IPS-15b (cell line): ENCODE measurements at regions not wholly inside any gene's neighbourhood (a gene's known extent, or its start where the extent isn't known, plus 50 kb on each side); places are given as distances from the start of the nearest gene placed in this dataset.
"Not testable (repeated sequence)": the region's sequence is repeated elsewhere in the genome, so short reads cannot be mapped to it uniquely, and the experiment has no call there.

ENCODE experiments used
- H3K27me3 ChIP-seq: one replicate; pipeline ENCODE4 v1.6.1; 2013; ENCODE audit warnings: low read length; ENCODE audit not compliant: control insufficient read depth, insufficient read depth
- H3K36me3 ChIP-seq: one replicate; pipeline ENCODE4 v1.6.1; 2013; ENCODE audit warnings: low read length; ENCODE audit not compliant: control insufficient read depth, insufficient read depth
- H3K4me1 ChIP-seq: one replicate; pipeline ENCODE4 v1.6.1; 2013; ENCODE audit warnings: mild to moderate bottlenecking, low read length; ENCODE audit not compliant: control insufficient read depth, insufficient read depth
- H3K4me3 ChIP-seq: one replicate; pipeline ENCODE4 v1.5.1; 2013; ENCODE audit warnings: low read depth, low read length
- H3K9ac ChIP-seq: one replicate; pipeline ENCODE4 v1.6.1; 2013; ENCODE audit warnings: low read depth, mild to moderate bottlenecking, low read length
- H3K9me3 ChIP-seq: one replicate; pipeline ENCODE4 v1.6.1; 2013; ENCODE audit warnings: mild to moderate bottlenecking, low read length; ENCODE audit not compliant: control insufficient read depth, insufficient read depth

GRCh38 chr7:65549589-65550443, 176.2 kb downstream of the ZNF92 start:
- not testable (repeated sequence) for H3K36me3 ChIP-seq, H3K4me3 ChIP-seq, H3K9ac ChIP-seq, H3K9me3 ChIP-seq, H3K4me1 ChIP-seq, H3K27me3 ChIP-seq

DNA sequence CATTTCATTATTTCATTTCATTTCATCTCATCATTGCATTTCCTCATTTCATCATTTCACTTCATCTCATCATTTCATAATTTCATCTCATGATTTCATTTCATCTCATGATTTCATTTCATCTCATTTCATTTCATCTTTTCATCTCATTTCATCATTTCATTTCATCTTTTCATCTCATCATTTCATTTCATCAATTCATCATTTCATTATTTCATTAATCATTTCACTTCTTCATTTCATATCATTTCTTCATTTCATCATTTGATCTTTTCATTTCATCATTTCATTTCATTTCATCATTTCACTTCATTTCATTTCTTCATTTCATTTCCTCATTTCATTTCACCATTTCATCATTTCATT, 176.8 kb downstream of the ZNF92 start:
- not testable (repeated sequence) for H3K9me3 ChIP-seq, H3K4me3 ChIP-seq, H3K9ac ChIP-seq, H3K27me3 ChIP-seq, H3K4me1 ChIP-seq, H3K36me3 ChIP-seq

DNA sequence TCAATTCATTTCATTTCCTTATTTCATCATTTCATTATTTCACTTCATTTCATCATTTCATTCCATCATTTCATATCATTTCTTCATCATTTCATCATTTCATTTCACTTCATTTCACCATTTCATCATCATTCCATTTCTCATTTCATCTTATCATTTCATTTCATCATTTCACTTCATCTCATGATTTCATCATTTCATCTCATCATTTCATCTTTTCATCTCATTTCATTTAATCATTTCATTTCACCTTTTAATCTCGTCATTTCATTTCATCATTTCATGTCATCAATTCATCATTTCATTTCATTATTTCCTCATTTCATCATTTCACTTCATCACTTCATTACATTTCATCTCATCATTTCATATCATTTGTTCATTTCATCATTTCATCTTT, 177.4 kb downstream of the ZNF92 start:
- not testable (repeated sequence) for H3K9me3 ChIP-seq, H3K4me3 ChIP-seq, H3K27me3 ChIP-seq, H3K9ac ChIP-seq, H3K4me1 ChIP-seq, H3K36me3 ChIP-seq

DNA sequence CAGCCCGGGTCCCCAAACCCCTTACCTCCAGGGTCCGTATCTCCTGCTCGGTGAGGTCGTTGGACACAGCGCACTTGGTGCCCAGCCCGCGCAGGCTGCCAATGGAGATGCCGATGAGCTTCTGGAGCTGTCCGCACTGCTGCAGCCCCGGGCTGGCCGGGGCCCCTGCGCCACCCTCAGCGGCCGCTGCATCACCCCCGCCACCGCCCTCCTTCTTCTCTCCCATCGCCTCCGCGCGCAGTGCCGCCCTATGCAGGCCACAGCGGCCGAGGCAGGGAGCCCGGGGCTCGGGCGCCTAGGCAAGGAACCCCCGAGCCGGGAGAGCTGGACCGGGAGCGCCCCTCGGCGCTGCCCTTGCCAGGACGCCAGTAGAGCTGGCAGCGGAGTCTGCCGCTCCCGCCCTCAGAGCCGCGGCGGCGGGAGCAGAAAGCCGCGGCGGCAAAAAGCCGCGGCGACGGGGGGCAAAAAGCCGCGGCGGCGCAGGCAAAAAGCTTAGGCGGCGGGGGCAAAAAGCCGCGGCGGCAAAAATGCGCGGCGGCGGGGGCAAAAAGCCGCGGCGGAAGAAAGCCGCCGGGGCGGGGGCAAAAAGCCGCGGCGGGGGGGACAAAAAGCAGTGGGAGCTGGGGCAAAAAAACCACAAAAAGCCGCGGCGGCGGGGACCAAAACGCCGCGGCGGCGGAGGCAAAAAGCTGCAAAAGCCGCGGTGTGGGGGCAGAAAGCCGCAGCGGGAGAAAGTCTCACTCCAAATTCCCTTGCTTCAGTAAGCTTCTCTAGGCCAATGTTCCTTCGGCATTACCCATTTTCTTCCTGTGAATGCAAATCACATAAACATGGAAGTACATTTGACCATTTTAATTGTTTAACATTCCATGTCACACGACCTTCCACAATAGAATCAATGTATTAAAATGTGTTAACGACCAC, 181.2 kb downstream of the ZNF92 start:
- H3K9me3 ChIP-seq, H3K36me3 ChIP-seq: not testable (repeated sequence)

GRCh38 chr7:65558584-65558983, 184.9 kb downstream of the ZNF92 start:
- H3K9me3 ChIP-seq: not testable (repeated sequence)

More for the DNA sequence above, 181.2 kb downstream of the ZNF92 start:
- not testable (repeated sequence) for H3K4me3 ChIP-seq, H3K27me3 ChIP-seq, H3K4me1 ChIP-seq, H3K9ac ChIP-seq

DNA sequence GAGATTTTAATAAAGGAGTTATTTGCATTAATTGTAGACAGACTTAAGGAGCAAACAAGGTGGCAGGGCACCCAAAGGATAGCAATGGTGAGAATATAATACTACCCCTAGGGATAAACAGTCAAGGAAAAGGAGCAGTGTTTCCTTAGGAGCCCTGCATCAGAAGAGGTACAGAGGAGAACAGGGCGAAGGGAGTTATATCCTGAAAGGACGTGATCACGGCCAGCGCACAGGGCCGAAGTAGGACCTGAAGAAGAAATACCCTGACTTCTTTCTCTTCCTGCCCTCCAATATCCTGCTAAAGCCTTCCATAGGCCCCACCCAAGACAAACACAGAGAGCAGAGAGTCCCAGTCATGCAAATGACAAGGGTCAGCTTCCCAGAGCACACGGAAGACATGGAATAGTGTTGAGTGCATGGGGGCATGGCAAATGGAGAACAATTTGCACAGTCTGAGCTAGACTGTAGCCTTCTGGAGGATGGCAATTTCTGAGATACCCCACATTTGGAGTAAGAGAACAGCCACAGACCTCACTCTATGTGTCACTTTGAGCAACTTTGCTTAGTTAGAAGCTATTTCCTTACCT, 188.2 kb downstream of the ZNF92 start:
- H3K4me1 ChIP-seq, H3K27me3 ChIP-seq, H3K9me3 ChIP-seq: not testable (repeated sequence)

More at GRCh38 chr7:65558584-65558983, 184.9 kb downstream of the ZNF92 start:
- H3K36me3 ChIP-seq, H3K4me3 ChIP-seq, H3K9ac ChIP-seq, H3K27me3 ChIP-seq, H3K4me1 ChIP-seq: not testable (repeated sequence)

DNA sequence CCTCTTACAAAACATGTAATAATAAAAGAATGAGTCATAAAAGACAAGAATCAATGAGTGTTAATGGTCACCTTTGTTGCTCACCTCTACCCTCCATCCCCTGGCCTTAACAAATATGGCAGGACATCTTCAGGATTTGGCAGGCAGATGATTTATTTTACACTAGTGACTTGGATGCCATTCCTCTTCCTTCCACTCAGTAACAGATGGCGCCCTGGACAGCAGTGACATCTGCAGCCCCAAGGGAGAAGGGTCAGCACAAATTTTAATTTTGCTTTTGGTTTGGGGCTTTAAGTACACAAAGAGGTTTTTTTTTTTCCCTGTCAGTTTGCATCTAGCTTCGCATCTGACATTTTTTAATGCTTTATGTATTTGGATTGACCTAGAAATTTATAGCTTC, 188.9 kb downstream of the ZNF92 start:
- H3K27me3 ChIP-seq, H3K4me3 ChIP-seq, H3K9me3 ChIP-seq, H3K36me3 ChIP-seq, H3K4me1 ChIP-seq, H3K9ac ChIP-seq: not testable (repeated sequence)

More for the DNA sequence above, 188.2 kb downstream of the ZNF92 start:
- H3K36me3 ChIP-seq, H3K4me3 ChIP-seq, H3K9ac ChIP-seq: not testable (repeated sequence)

GRCh38 chr7:65563333-65563732, 189.7 kb downstream of the ZNF92 start:
- H3K4me1 ChIP-seq, H3K27me3 ChIP-seq, H3K4me3 ChIP-seq, H3K36me3 ChIP-seq, H3K9me3 ChIP-seq, H3K9ac ChIP-seq: not testable (repeated sequence)

GRCh38 chr7:65568226-65568625, 194.6 kb downstream of the ZNF92 start:
- H3K4me3 ChIP-seq, H3K4me1 ChIP-seq, H3K27me3 ChIP-seq, H3K9ac ChIP-seq, H3K9me3 ChIP-seq, H3K36me3 ChIP-seq: not testable (repeated sequence)

DNA sequence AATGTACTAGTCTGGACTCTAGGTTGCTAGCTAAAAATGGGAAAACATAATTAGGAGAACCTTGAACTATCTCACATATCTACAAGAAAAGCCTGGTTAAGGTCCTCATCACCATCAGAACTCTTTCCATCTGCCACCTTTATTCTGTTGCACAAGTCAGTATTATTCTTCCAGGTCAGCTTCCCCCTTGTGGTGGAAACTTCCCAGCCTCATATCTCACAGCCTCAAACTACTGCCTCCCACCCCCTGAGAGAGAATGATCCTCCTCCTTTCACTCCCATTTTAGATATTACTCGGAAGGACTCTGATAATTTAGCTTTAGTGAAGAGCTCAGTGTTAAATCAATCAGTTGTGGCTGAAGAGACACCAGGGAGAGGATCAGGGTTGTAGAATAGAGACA, 197.3 kb downstream of the ZNF92 start:
- H3K9ac ChIP-seq, H3K27me3 ChIP-seq, H3K36me3 ChIP-seq, H3K9me3 ChIP-seq, H3K4me1 ChIP-seq, H3K4me3 ChIP-seq: not testable (repeated sequence)

DNA sequence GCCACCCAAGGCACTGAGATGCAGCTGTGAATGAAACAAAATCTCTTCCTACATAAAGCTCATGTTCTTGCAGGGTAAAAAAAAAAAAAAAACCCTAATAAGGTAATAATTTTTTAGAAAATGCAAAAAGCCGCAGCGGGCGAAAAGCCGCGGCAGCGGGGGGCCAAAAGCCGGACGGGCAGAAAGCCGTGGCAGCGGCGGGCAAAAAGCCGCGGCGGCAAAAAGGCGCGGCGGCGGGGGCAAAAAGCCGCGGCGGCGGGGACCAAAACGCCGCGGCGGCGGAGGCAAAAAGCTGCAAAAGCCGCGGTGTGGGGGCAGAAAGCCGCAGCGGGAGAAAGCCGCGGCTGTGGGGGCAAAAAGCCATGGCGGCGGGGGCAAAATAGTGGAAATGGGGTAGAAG, 198.9 kb downstream of the ZNF92 start:
- not testable (repeated sequence) for H3K4me3 ChIP-seq, H3K36me3 ChIP-seq, H3K9me3 ChIP-seq, H3K9ac ChIP-seq, H3K4me1 ChIP-seq, H3K27me3 ChIP-seq

- H3K36me3 ChIP-seq, H3K9me3 ChIP-seq, H3K4me3 ChIP-seq, H3K27me3 ChIP-seq, H3K4me1 ChIP-seq, H3K9ac ChIP-seq: not testable (repeated sequence)
These were observed 202.7 kb downstream of the ZNF92 start for GRCh38 chr7:65576370-65576769.
